ENCODE measurements at regions not wholly inside any gene's neighbourhood (a gene's known extent, or its start where the extent isn't known, plus 50 kb on each side); places are given as distances from the start of the nearest gene placed in this dataset.
"Not testable (repeated sequence)": the region's sequence is repeated elsewhere in the genome, so short reads cannot be mapped to it uniquely, and the experiment has no call there.

- DNase-seq, result no peak
These were observed 823.0 kb upstream of the NECTIN3 start for GRCh38 chr3:110248666-110249065.

GRCh38 chr3:110253794-110254193, 817.8 kb upstream of the NECTIN3 start:
- DNase-seq, result no peak

DNA sequence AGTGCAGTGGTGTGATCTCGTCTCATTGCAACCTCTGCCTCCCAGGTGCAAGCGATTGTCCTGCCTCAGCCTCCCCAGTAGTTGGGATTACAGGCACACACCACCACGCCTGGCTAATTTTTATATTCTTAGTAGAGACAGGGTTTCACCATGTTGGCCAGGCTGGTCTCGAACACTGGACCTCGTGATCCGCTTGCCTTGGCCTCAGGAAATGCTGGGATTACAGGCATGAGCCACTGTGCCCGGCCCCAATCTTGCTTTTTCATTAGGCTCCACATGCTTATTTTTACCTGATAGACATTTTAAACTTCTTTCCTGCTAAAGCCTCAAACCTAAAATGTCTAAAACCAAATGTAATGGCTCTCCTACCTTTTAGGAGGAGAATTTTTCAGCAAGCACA, 817.0 kb upstream of the NECTIN3 start:
- DNase-seq, result no peak

DNA sequence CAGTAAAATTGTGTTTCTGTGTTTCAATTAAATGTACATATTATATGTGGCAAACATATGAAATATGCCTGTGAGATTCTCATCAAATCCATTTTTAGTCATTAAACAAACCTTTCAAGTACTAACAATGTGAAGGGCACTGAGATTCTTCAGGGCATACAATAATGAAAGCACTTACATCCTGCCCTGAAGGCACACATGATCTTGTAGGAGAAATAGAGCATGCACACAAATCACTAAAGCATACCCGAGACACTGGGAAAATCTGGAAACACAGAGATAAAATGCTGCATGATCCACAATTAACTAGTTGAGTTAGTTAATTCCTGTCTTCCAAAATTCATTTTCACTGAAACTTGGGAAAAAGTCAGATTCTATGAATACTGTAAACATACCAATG, 810.5 kb upstream of the NECTIN3 start:
- DNase-seq, result no peak

DNA sequence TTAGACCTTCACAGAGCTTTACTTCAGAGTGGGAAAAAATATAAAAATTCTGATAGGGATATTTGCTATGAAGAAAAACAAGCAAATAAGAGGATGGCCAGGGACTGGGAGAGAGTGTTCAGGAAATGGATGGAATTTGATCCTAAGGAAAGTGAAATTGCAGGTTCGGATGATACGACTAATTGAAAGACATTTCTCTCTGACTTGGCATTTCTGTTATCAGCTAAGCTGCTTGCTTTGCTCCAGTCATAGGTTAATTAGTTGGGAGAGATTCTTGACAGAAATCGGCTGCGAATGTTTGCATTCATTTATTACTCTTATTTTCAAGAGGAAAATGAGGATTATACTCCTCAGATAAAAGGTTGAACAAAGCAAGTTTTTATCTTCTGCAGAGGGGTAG, 808.7 kb upstream of the NECTIN3 start:
- DNase-seq, result no peak

GRCh38 chr3:110265302-110265701, 806.3 kb upstream of the NECTIN3 start:
- DNase-seq, result no peak

DNA sequence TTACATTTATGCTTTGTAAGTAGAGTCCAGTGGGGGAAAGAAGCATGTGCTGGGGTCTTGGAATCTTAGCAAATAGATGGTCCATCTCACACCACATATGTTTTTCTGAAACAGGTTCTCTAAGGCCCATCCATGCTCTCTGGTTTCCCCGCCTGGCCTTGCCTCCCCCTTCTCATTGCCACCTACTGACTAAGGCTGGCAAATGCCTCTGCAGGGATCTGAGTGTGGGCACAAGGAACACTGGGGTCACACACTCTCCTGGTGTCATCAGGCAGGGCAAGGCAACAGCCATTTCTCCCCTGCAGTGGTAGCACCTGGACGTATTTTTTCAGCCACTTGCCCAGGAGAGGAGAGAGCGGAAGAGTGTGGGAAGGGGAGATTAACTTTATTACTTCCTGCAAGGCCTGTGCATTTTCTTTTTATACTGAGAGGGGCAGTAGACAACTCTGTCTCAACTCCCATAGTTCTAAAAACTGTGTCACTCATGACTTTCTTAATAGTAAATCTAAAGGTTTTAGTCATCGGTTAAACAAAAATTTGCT, 804.2 kb upstream of the NECTIN3 start:
- DNase-seq, result no peak

GRCh38 chr3:110272525-110272924, 799.1 kb upstream of the NECTIN3 start:
- no peak for DNase-seq

DNA sequence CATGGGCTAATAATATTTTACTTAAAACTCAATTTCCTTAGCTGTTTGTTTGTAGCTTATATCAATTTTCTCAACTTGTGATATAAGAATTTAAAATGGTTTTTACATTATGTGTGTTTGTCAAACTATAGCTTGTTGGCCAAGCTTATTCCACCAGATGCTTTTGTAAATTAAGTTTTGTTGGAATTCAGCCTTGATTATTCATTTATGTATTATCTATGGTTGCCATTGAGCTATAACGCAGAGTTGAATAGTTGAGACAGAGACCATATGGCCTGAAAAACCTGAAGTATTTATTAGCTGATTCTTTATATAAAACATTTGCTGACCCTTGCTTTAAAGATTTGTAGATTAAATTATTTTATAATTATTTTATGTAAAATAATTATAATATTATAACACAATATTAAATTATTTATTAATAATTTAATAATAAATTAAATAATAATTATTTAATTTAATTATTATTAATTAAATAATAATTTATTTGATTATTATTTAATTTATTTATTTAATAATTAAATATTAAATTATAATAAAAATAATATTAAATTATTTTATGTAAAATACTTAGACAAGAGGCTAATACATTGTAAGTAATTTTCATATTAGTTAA, 779.6 kb upstream of the NECTIN3 start:
- no peak for DNase-seq

- no peak for DNase-seq
These were observed 778.0 kb upstream of the NECTIN3 start for GRCh38 chr3:110293660-110294059.

GRCh38 chr3:110296885-110297284, 774.7 kb upstream of the NECTIN3 start:
- no peak for DNase-seq

GRCh38 chr3:110301781-110302180, 769.8 kb upstream of the NECTIN3 start:
- DNase-seq, result no peak

GRCh38 chr3:110307065-110307809, 764.4 kb upstream of the NECTIN3 start:
- DNase-seq, result no peak

DNA sequence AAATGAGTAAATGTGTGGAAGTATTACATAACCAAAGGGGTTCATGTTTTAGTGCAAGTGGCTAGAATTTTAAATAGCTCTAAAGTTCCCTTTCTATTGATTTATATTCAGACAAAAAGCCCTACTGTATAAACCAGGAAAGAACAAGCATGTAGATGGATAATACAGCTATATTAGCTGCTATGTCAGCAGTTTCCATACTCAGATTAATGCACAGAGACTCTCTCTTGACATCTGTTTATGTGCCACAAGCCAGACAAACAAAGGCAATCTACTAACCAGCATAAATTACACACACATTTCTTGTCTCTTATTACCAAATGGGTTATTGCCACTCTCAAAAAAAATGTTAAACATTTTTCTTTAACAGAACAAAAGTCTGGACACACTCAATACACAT, 760.1 kb upstream of the NECTIN3 start:
- DNase-seq, result no peak

DNA sequence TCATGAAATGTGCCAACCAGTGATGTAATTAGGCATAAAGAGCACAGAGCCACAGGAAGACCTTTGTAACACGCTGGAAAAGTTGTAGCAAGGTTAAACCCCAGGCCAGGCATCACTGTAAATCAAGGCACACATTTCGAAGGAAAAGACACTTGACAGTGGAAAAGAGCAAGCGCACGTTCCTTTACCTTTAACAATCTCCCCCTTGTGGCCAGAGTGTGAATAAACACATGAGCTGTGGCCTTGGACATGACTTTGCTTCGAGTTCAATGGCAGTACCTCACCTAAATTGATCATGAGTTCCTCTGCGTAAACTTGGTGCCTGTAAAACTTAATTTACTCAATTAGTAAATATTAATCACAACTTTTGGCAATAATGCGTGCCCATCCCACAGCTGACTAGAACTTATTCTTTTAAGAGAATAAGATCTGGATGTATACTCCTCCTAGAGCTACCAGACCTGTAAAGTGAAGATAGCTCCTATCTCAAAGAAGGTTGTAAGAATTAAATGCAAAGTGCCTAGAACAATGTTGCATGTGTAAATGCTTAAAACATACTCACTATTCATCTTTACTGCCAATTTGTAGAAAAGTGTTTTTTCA, 757.0 kb upstream of the NECTIN3 start:
- peak in 1 of 2 donors; percentile 11 for DNase-seq

GRCh38 chr3:110318108-110318507, 753.5 kb upstream of the NECTIN3 start:
- DNase-seq, result no peak

DNA sequence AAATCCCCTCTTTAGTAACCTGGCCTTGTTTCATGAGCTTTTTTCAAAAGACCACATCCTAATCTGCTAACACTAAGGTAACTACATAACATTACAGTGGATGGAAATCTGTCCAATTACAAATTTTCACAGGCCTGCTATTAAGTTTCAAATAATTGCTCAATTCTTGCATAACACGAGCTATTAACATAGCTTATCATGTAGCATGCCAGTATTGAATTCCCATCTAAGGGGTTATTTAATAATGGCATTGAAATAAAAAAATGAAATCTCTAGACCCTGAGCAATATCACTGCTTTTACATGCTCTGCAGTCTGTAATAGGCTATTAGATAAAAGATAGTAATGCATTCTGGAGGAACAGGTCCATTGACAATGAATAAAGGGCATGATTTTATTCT, 748.3 kb upstream of the NECTIN3 start:
- DNase-seq, result no peak

DNA sequence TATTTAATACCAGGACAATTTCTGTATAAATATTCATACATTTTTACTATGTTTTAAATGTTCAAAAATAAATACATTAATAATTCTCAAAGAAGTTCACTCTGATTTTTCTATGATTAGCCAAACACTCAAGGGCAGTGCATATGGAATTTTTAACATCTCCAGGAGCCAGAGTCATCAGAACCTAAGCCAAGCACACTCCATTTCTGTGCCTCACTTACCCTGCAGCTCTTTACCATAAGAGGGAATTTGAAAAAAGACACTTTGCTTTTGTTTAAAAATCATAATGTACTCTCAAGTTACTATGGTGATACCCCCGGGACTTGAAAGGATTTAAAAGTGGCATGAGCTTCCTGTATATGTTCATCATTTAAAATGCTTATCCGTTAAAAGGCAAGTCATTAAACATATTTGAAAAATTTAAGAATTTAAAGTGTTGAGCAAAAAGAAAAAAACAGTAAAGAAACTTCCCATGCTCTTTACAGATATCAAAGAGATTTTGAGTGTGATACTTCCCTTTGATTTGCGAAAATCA, 747.4 kb upstream of the NECTIN3 start:
- no peak for DNase-seq

GRCh38 chr3:110327870-110328269, 743.7 kb upstream of the NECTIN3 start:
- DNase-seq, result no peak

DNA sequence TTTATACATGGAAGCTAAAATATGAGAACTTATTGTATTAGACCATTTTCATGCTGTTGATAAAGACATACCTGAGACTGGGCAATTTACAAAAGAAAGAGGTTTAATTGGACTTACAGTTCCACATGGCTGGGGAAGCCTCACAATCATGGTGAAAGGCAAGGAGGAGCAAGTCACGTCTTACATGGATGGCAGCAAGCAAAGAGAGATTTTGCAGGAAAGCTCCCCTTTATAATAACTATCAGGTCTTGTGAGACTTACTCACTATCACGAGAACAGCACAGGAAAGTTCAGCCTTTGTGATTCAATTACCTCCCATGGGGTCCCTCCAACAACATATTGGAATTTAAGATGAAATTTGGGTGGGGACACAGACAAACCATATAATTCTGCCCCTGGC, 740.1 kb upstream of the NECTIN3 start:
- DNase-seq, result not testable (repeated sequence)

DNA sequence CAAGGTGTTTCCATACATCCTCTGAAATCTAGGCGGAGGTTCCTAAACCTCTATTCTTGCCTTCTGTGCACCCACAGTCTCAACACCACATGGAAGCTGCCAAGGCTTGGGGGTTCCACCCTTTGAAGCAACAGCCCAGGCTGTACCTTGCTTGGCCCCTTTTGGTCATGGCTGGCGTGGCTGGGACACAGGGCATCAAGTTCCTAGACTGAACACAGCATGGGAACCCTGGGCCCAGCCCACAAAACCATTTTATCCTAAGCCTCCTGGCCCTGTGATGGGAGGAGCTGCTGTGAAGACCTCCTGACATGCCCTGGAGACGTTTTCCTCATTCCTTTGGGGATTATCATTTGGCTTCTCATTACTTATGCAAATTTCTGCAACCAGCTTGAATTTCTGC, 739.0 kb upstream of the NECTIN3 start:
- no peak for DNase-seq

DNA sequence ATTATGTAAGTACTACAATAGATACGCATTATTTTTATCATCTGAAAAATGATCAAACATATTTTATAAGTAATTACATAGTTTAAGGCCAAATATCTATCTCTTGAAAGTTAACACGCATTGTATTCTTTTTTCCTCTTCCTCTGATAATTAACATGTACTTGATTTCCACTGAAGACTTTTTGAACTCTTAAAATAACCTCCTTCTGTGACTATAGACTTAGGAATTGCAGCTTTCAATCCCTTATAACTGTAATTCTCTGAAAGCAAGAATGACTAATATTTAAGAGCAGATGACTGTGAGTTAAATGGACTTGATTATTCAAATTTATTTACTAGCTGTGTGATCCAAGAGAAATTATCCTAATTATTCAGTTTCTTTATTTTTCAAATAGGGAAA, 730.6 kb upstream of the NECTIN3 start:
- DNase-seq, result no peak

- no peak for DNase-seq
These were observed 728.2 kb upstream of the NECTIN3 start for GRCh38 chr3:110343376-110343775.

DNA sequence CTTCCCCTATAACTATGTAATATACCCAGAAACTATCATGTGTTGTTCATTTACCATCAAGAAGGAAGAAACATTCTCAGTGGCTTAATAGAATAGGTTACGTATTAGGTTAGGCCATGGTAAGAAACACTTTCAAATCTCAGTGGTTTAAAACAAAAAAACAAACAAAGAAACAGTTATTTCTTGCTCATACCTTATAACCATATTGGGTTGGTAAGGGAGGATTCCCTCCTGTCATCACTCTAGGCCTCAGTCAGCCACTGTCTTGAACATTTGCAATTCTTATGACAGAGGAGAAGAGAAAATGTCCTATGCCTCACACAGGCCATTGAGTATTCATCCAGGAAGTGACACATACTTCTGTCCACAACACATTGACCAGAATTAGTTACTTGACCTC, 727.7 kb upstream of the NECTIN3 start:
- DNase-seq, result no peak

Data from bone marrow (tissue), 2 donors.